ENCODE measurements at regions not wholly inside any gene's neighbourhood (a gene's known extent, or its start where the extent isn't known, plus 50 kb on each side); places are given as distances from the start of the nearest gene placed in this dataset.

- 68 to 73% methylated on average over 7 of the region's 7 CpGs for WGBS, 2 donors
- Histone ChIP-seq H3K27ac (ENCODE audit: low read depth in 1 of 2, low read length in 1 of 2) (no peak overlapping the region), H3K9ac (ENCODE audit: insufficient read depth in 1 of 2, low read length in 2 of 2) (no peak overlapping the region), H3K4me1 (ENCODE audit: control insufficient read depth in 5 of 5, insufficient read depth in 5 of 5, low read length in 5 of 5) (no peaks in the 10 kb centered on the region), H3K27me3 (ENCODE audit: control insufficient read depth in 3 of 3, insufficient read depth in 3 of 3, low read length in 2 of 3) (no peaks in the 10 kb centered on the region), H3K4me3 (no peak overlapping the region), H3K9me3 (ENCODE audit: control insufficient read depth in 4 of 4, insufficient read depth in 3 of 4, low read length in 3 of 4) (no peaks in the 10 kb centered on the region), H3K36me3 (ENCODE audit: control insufficient read depth in 4 of 4, insufficient read depth in 4 of 4, low read length in 4 of 4) (no peaks in the 10 kb centered on the region)
- peak in 1 of 3 donors; percentile 6 for DNase-seq
- no peak for ATAC-seq (ENCODE audit: insufficient read depth, low FRiP score)
- TF ChIP-seq CTCF (IDR thresholded peaks at IDR 0.05; ENCODE audit: control extremely low read depth, extremely low read depth): no peak
Measured at GRCh38 chr6:95790787-95791186, 213.5 kb downstream of the MANEA start.

GRCh38 chr6:95794749-95795148 is 217.4 kb downstream of the MANEA start:
- Histone ChIP-seq H3K9ac (ENCODE audit: insufficient read depth in 1 of 2, low read length in 2 of 2) (no peak overlapping the region), H3K4me3 (no peak overlapping the region), H3K4me1 (ENCODE audit: control insufficient read depth in 5 of 5, insufficient read depth in 5 of 5, low read length in 5 of 5) (no peaks in the 10 kb centered on the region), H3K27me3 (ENCODE audit: control insufficient read depth in 3 of 3, insufficient read depth in 3 of 3, low read length in 2 of 3) (no peaks in the 10 kb centered on the region), H3K36me3 (ENCODE audit: control insufficient read depth in 4 of 4, insufficient read depth in 4 of 4, low read length in 4 of 4) (no peaks in the 10 kb centered on the region), H3K9me3 (ENCODE audit: control insufficient read depth in 4 of 4, insufficient read depth in 3 of 4, low read length in 3 of 4) (no peaks in the 10 kb centered on the region), H3K27ac (ENCODE audit: low read depth in 1 of 2, low read length in 1 of 2) (no peak overlapping the region)
- ATAC-seq (ENCODE audit: insufficient read depth, low FRiP score) (no peak), DNase-seq (no peak)
- no peak for TF ChIP-seq CTCF (IDR thresholded peaks at IDR 0.05; ENCODE audit: control extremely low read depth, extremely low read depth)

- DNase-seq (no peak), ATAC-seq (ENCODE audit: insufficient read depth, low FRiP score) (no peak)
- Histone ChIP-seq H3K36me3 (ENCODE audit: control insufficient read depth in 4 of 4, insufficient read depth in 4 of 4, low read length in 4 of 4) (no peaks in the 10 kb centered on the region), H3K4me3 (no peak overlapping the region), H3K27ac (ENCODE audit: low read depth in 1 of 2, low read length in 1 of 2) (no peak overlapping the region), H3K9me3 (ENCODE audit: control insufficient read depth in 4 of 4, insufficient read depth in 3 of 4, low read length in 3 of 4) (no peaks in the 10 kb centered on the region), H3K27me3 (ENCODE audit: control insufficient read depth in 3 of 3, insufficient read depth in 3 of 3, low read length in 2 of 3) (no peaks in the 10 kb centered on the region), H3K4me1 (ENCODE audit: control insufficient read depth in 5 of 5, insufficient read depth in 5 of 5, low read length in 5 of 5) (no peaks in the 10 kb centered on the region), H3K9ac (ENCODE audit: insufficient read depth in 1 of 2, low read length in 2 of 2) (no peak overlapping the region)
- no peak for TF ChIP-seq CTCF (IDR thresholded peaks at IDR 0.05; ENCODE audit: control extremely low read depth, extremely low read depth)
Measured at GRCh38 chr6:95795927-95796326, 218.6 kb downstream of the MANEA start.

- no peaks in the 10 kb centered on the region for H3K4me1 ChIP-seq (ENCODE audit: control insufficient read depth in 5 of 5, insufficient read depth in 5 of 5, low read length in 5 of 5)
- no peak for TF ChIP-seq CTCF (IDR thresholded peaks at IDR 0.05; ENCODE audit: control extremely low read depth, extremely low read depth)
- H3K27ac ChIP-seq (ENCODE audit: low read depth in 1 of 2, low read length in 1 of 2): no peak overlapping the region
- no peak for DNase-seq
- H3K9me3 ChIP-seq (ENCODE audit: control insufficient read depth in 4 of 4, insufficient read depth in 3 of 4, low read length in 3 of 4): no peaks in the 10 kb centered on the region
- H3K27me3 ChIP-seq (ENCODE audit: control insufficient read depth in 3 of 3, insufficient read depth in 3 of 3, low read length in 2 of 3): no peaks in the 10 kb centered on the region
- H3K4me3 ChIP-seq: no peak overlapping the region
- no peak for ATAC-seq (ENCODE audit: insufficient read depth, low FRiP score)
- no peak overlapping the region for H3K9ac ChIP-seq (ENCODE audit: insufficient read depth in 1 of 2, low read length in 2 of 2)
- 82 to 86% methylated on average over 2 of the region's 2 CpGs for WGBS, 2 donors
- H3K36me3 ChIP-seq (ENCODE audit: control insufficient read depth in 4 of 4, insufficient read depth in 4 of 4, low read length in 4 of 4): no peaks in the 10 kb centered on the region
Measured at GRCh38 chr6:95797054-95797453, 218.7 kb upstream of the FUT9 start.

Data from lung (tissue), 11 donors.